GM21381 (cell line): ENCODE measurements at regions not wholly inside any gene's neighbourhood (a gene's known extent, or its start where the extent isn't known, plus 50 kb on each side); places are given as distances from the start of the nearest gene placed in this dataset.

Experiments
- ATAC-seq: cut with Tn5 transposase; IDR thresholded peaks from one replicate; pipeline ENCODE4 v1.9.1; 2021; ENCODE audit warnings: mild to moderate bottlenecking, moderate library complexity; ENCODE audit not compliant: unreplicated experiment

- no peak for ATAC-seq
Observed at GRCh38 chr16:87223656-87224248, 93.4 kb downstream of the C16orf95 start.

- no peak for ATAC-seq
Observed at GRCh38 chr16:87226926-87227295, 90.3 kb downstream of the C16orf95 start.

DNA sequence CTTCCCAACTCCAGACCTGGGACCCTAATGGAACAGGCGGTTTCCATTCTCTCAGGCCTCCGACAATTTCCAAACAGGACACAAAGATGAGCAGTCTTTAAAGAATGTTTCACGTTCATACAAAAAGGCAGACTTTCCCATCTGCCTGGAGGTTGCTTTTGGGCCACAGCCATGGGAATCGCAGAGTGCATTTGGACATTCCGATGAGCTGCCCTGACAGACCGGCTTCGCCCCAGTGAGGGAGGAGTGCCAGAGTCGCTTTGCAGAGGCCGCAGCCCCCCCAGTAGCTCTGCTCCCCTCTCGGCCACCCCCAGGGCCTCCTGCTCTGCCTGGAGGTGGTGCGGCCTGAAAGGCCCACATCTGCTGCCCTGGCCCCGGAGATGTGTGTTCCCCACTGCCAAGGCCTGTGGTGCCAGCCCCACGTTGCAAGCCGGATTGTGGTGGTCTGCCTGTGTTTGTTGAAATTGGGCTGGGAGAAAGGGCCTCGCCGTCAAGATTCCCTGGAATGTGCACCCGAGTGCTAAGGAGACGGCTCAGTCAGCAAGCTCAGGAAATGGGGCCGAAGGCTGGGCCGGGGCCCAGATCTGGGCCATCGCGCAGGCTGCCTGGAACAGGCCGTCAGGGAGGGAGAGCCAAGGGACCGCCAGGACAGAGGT lies 89.8 kb downstream of the C16orf95 start:
- no peak for ATAC-seq

- ATAC-seq, result no peak
Observed at GRCh38 chr16:87228363-87228762, 88.8 kb downstream of the C16orf95 start.

GRCh38 chr16:87229230-87230188 lies 87.7 kb downstream of the C16orf95 start:
- ATAC-seq, result no peak

- ATAC-seq, result no peak
Observed at GRCh38 chr16:87230571-87230970, 86.6 kb downstream of the C16orf95 start.

DNA sequence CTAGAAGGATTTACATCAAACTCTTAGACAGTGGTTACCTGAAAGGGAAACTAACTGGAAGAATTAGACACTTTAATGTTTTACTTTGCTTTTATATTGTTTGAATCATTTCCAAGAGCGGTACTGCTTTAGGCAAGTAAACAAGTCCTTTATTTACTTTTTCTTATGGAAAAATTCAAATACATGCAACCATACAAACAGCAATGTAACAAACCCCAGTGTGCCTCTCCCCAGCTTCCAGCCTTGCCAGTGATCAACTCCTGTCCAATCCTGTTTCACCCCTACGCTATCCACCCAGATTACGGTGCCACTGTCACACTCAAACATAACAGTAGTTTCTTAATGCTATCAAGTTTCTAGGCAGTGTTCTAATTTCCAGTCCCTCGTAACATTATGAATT lies 85.9 kb downstream of the C16orf95 start:
- no peak for ATAC-seq

- ATAC-seq, result no peak
Observed at GRCh38 chr16:87231911-87232310, 85.3 kb downstream of the C16orf95 start.

GRCh38 chr16:87233928-87234327 lies 83.3 kb downstream of the C16orf95 start:
- no peak for ATAC-seq

GRCh38 chr16:87234601-87235000 lies 82.6 kb downstream of the C16orf95 start:
- ATAC-seq, result no peak

DNA sequence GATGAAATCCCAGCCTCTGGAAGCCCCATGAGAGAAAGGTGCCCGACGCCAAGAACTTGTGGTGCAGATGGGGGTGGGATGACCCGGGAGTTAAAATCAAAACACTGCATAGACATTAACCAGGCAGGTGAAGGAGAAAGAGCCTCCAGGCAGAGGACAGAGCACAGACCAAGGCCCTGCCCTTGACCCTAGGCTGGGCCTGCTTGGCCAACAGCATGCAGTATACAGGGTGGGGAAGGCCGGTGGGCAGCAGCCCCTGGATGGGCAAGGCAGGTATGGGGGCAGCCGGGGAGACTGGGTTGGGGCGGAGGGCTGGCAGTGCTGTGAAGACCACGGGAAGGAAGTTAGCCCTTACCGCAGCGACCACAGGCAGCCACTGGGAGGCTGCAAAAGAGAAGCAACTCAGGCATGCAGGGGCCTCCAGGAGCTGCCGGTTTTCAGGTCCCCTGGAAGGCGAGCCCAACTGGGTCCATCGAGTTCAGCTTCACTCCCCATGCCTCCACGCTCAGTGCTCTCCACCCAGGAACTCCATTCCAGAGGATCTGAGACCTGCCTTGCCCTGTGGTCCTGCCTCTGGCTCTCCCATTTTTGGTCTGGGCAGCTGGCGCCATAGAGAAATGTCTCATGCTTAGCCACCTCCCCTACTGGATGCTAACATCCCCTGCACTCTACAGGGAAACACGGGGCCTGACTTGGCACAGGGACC lies 81.2 kb downstream of the C16orf95 start:
- ATAC-seq, result no peak

DNA sequence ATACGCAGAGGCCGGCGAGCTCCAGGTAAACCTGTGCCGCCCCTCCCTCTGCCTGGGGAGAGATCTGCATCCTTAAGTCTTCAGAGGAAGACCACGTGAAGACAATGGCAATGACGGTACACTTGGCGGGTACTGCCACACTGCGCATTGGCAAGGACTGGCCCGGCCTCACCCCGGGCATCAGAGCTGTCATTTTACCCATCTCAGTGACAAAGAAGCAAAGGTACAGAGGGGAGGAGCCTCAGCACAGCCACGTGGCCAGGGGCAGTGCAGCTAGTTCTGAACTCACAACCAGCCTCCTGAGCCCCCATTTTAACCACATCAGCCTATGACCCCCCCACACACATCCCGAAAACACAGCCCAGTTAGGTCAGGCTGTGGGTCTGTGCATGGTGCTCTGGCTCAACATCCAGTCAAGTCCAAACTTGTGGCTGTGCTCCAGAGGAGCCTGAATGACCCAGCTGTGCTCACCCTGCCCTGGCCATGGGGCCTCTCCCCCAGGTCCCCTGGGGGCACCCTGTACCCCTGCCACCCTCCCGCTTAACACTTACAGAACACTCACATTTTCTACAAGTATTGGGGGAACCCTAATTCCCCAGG lies 80.6 kb downstream of the C16orf95 start:
- ATAC-seq, result no peak

DNA sequence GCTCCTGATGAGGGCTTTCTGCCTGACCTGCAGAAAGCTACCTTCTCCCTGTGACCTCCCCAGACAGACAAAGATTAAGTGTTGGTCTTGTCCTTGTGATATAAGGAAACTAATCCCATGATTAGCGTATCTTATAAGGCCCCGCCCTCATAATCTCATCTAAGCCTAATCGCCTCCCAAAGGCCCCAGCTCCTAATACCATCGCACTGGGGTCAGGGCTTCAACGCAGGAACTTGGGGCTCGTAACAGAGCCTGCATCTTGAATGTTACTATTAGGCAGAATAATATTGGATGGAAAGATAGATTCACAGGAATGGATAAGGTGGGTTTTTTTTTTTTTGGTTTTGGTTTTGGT lies 78.9 kb downstream of the C16orf95 start:
- no peak for ATAC-seq

DNA sequence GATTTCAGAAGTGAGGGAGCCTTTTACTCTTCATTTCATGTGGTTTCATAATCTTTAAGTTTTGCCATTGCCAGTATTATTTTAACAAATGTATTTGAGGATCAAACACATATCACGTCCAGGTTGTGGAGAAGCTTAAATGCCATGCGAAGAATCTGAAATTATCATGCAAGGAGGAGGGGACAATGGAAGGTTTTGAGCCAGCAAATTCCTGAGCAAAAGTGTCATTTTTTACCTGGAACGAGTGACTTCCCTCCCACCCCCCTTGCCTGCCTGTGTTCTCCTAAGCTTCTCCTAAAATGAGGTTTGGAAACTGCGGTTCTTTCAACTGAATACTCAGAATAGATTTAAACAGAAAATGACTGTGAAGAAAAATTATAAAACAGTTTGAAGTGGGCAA lies 77.6 kb downstream of the C16orf95 start:
- ATAC-seq, result no peak

DNA sequence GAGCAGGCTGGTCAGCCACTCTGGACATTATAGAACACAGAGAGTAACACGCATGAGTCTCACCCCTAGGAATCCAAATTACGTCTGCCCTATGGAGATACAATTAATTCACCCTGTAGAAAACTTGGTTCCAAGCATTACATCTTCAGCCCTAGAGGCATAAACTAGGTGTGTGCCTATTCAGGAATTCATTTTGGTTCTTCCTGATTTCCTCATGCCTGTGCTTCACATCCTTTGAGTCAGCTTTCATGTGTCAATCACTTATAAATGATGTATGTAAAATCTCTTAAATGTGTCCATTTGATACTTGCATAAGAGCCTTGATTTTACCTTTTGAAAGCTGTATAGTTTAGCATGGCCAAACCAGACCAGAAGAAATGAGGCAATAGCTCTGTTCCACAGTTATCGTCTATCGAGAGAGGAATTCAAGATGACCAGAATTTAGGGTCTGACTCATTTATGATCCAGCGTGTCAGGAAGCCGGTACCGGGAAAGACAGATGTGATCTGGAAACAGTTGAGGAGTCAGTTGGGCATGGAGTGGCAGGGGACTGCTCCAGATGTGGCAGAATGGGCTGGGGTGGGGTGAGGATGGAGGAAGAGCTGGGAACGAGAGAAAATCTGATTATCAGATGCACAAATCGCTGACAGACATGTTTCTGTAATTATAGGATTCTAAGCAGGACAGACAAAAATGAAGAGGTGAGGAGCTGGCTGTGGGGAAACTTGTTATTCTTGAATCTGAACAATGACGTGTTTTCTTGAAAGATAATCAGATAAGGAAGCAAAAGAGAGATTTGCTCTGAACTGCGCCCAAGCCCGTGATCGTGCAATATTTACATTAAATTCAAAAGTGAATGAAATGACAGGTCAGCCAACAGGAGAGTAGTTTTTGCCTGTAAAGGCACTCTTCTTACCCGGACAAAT lies 76.7 kb downstream of the C16orf95 start:
- no peak for ATAC-seq

DNA sequence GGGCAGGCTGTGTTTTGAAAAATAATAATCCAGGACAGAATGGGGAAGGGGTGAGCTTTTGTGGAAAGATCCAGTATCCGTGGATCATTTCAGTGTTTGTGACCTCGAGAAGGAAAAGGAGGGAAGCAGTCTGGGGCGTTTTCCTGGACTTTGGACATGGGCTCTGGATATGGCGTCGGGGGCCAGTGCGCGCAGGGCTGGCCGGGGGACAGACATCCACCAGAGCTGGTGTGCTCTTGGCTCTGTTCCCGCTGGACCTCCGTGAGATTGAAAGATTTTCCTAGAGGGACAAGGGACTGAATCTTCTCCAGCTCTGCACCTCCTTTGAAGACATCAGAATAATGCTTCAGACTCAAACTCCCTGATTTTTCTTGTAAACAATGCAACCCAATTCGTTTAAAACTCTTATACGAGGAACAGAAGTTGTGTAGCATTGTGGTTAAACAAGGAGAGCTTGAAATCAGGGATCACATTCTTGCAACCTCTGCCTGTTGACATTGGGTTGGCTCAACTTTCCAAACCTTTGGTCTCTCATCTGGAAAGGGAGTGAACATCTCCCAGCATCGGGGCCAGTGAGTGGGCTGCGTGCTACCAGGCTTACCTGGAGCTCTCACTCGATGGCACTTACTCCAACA lies 75.9 kb downstream of the C16orf95 start:
- no peak for ATAC-seq

- no peak for ATAC-seq
Observed at GRCh38 chr16:87243478-87243877, 73.7 kb downstream of the C16orf95 start.

GRCh38 chr16:87244636-87245197 lies 72.5 kb downstream of the C16orf95 start:
- ATAC-seq, result no peak

GRCh38 chr16:87245511-87245910 lies 71.7 kb downstream of the C16orf95 start:
- no peak for ATAC-seq
